Hepatocyte (in vitro differentiated cells): ENCODE measurements at regions not wholly inside any gene's neighbourhood (a gene's known extent, or its start where the extent isn't known, plus 50 kb on each side); places are given as distances from the start of the nearest gene placed in this dataset.

Source experiments
- DNase-seq: peaks from one replicate; pipeline ENCODE4 v3.0.0-alpha.2; 2016; ENCODE audit warnings: low spot score
- H2AFZ ChIP-seq: fragments of 200-600 bp; sonication (generic); 2 replicates; pipeline ENCODE4 v1.6.0; 2016; ENCODE audit warnings: antibody characterized with exemption, mild to moderate bottlenecking
- H3K27ac ChIP-seq: fragments of 200-600 bp; sonication (generic); 2 replicates; pipeline ENCODE4 v1.5.1; 2016; ENCODE audit warnings: mild to moderate bottlenecking
- H3K27me3 ChIP-seq: fragments of 200-600 bp; sonication (generic); 2 replicates; pipeline ENCODE4 v1.6.1; 2016
- H3K36me3 ChIP-seq: fragments of 200-600 bp; sonication (generic); replicated peaks from 2 replicates; pipeline ENCODE4 v1.5.1; 2016; ENCODE audit warnings: low read depth; ENCODE audit not compliant: insufficient read depth
- H3K4me1 ChIP-seq: fragments of 200-600 bp; sonication (generic); 2 replicates; pipeline ENCODE4 v1.5.1; 2016; ENCODE audit warnings: mild to moderate bottlenecking, moderate library complexity; ENCODE audit not compliant: insufficient read depth
- H3K4me2 ChIP-seq: fragments of 200-600 bp; sonication (generic); 2 replicates; pipeline ENCODE4 v1.6.0; 2016
- H3K4me3 ChIP-seq: fragments of 200-600 bp; sonication (generic); 2 replicates; pipeline ENCODE4 v1.5.1; 2016; ENCODE audit warnings: mild to moderate bottlenecking
- H3K79me2 ChIP-seq: fragments of 200-600 bp; sonication (generic); 2 replicates; pipeline ENCODE4 v1.6.0; 2017; ENCODE audit warnings: mild to moderate bottlenecking
- H3K9me2 ChIP-seq: fragments of 200-600 bp; sonication (generic); replicated peaks from 2 replicates; pipeline ENCODE4 v1.6.0; 2017; ENCODE audit warnings: mild to moderate bottlenecking; ENCODE audit not compliant: insufficient read depth
- H3K9me3 ChIP-seq: fragments of 200-600 bp; sonication (generic); 2 replicates; pipeline ENCODE4 v1.5.1; 2016; ENCODE audit warnings: low read depth, mild to moderate bottlenecking
- H4K20me1 ChIP-seq: fragments of 200-600 bp; sonication (generic); 2 replicates; pipeline ENCODE4 v1.6.0; 2016; ENCODE audit warnings: mild to moderate bottlenecking; ENCODE audit not compliant: insufficient read depth, poor library complexity, severe bottlenecking
- EZH2 ChIP-seq: fragments of 200-600 bp; sonication (generic); IDR thresholded peaks from 2 replicates; pipeline ENCODE4 v1.6.1; 2016; ENCODE audit warnings: antibody characterized with exemption, mild to moderate bottlenecking, borderline replicate concordance
- EZH2phosphoT487 ChIP-seq: fragments of 200-600 bp; sonication (generic); IDR thresholded peaks from one replicate; pipeline ENCODE4 v1.6.1; 2018; ENCODE audit warnings: antibody characterized with exemption, mild to moderate bottlenecking, low read depth, moderate library complexity; ENCODE audit not compliant: unreplicated experiment, severe bottlenecking
- WGBS: methylation state at CpG from one replicate; pipeline ENCODE4 v1.1.6; 2016; ENCODE audit warnings: low lambda C conversion rate; ENCODE audit errors: missing lambda C conversion rate; 5-methylcytosine and 5-hydroxymethylcytosine counted together
- TF ChIP-seq, protein P1 (sequence below): fragments of 200-600 bp; sonication (generic); IDR thresholded peaks from 2 replicates; pipeline ENCODE4 v1.5.1; 2016; ENCODE audit warnings: antibody characterized with exemption, mild to moderate bottlenecking; ENCODE audit not compliant: poor library complexity

DNA sequence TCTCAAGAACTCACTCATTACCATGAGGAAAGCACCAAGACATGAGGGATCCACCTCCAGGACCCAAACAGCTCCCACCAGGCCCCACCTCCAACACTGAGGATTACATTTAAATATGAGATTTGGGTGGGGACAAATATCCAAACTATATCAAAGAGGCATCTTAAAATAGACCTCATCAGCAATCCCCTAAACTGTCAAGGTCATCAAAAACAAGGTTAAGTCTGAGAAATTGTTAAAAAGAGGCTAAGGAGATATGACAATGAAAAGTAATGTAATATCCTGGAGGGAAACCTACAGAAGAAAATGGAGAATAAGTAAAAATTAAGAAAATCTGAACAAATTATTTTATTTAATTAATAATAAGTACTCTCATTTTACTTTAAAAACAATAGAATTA lies 922.3 kb downstream of the HACE1 start:
- no peak for DNase-seq
- H3K9me2 ChIP-seq: no peaks in the 10 kb centered on the region
- H3K27me3 ChIP-seq: no peaks in the 10 kb centered on the region
- no peak overlapping the region for H2AFZ ChIP-seq
- H3K4me3 ChIP-seq: no peak overlapping the region
- no peaks in the 10 kb centered on the region for H3K4me1 ChIP-seq
- H4K20me1 ChIP-seq: no peaks in the 10 kb centered on the region
- no peaks in the 10 kb centered on the region for H3K79me2 ChIP-seq
- H3K27ac ChIP-seq: no peak overlapping the region
- H3K36me3 ChIP-seq: no peaks in the 10 kb centered on the region
- TF ChIP-seq EZH2phosphoT487: no peak
- TF ChIP-seq, protein P1, sequence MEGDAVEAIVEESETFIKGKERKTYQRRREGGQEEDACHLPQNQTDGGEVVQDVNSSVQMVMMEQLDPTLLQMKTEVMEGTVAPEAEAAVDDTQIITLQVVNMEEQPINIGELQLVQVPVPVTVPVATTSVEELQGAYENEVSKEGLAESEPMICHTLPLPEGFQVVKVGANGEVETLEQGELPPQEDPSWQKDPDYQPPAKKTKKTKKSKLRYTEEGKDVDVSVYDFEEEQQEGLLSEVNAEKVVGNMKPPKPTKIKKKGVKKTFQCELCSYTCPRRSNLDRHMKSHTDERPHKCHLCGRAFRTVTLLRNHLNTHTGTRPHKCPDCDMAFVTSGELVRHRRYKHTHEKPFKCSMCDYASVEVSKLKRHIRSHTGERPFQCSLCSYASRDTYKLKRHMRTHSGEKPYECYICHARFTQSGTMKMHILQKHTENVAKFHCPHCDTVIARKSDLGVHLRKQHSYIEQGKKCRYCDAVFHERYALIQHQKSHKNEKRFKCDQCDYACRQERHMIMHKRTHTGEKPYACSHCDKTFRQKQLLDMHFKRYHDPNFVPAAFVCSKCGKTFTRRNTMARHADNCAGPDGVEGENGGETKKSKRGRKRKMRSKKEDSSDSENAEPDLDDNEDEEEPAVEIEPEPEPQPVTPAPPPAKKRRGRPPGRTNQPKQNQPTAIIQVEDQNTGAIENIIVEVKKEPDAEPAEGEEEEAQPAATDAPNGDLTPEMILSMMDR: no peak
- no peak for TF ChIP-seq EZH2
- H3K4me2 ChIP-seq: no peak overlapping the region
- no peaks in the 10 kb centered on the region for H3K9me3 ChIP-seq

DNA sequence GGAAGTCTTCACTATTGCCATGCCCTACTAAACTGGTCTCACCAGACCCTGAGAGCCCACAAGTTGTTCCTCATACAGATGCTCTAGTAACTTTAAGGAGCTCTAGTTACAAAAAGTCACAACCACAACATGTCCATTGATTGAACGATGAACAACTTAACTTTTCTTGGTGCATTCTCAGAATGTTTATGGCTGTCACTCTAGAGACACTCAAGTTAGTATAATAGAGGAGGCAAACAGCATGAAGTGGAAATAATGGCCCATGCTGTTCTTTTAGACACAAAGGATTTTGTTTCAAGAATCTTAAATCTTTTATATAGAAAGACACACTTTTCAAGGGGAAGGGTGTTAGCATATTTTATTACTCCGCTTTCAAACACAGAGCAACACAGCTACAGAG lies 934.4 kb downstream of the HACE1 start:
- TF ChIP-seq EZH2 (no peak), EZH2phosphoT487 (no peak)
- TF ChIP-seq, protein P1: no peak
- Histone ChIP-seq H3K79me2 (no peaks in the 10 kb centered on the region), H3K4me3 (no peak overlapping the region), H3K9me3 (no peaks in the 10 kb centered on the region), H3K4me1 (no peaks in the 10 kb centered on the region), H3K27me3 (no peaks in the 10 kb centered on the region), H3K4me2 (no peak overlapping the region), H4K20me1 (no peaks in the 10 kb centered on the region), H3K36me3 (no peaks in the 10 kb centered on the region), H3K27ac (no peak overlapping the region), H3K9me2 (no peaks in the 10 kb centered on the region), H2AFZ (no peak overlapping the region)
- DNase-seq: no peak
- WGBS: 95% methylated on average over 2 of the region's 2 CpGs

DNA sequence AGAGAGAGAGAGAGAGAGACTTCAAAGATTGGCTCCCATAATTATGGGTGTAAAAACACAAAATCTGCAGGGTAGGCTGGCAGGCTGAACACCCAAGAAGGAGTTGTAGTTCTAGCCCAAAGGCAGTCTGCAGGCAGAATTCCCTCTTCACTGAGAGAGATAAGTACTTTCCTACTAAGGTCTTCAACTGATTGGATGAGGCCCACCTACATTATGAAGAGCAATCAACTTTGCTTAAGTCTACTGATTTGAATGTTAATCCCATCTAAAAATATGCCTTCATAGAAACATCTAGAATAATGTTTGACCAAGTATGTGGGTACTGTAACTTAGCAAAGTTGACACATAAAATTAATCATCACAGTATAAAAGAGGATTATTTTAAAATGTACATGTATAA lies 949.7 kb downstream of the HACE1 start:
- Histone ChIP-seq H4K20me1 (no peaks in the 10 kb centered on the region), H3K79me2 (no peaks in the 10 kb centered on the region), H3K9me3 (no peaks in the 10 kb centered on the region), H3K4me1 (no peaks in the 10 kb centered on the region), H3K36me3 (no peaks in the 10 kb centered on the region), H3K4me2 (no peak overlapping the region), H3K27me3 (no peaks in the 10 kb centered on the region), H3K9me2 (no peaks in the 10 kb centered on the region), H2AFZ (no peak overlapping the region), H3K27ac (no peak overlapping the region), H3K4me3 (no peak overlapping the region)
- TF ChIP-seq, protein P1: no peak
- TF ChIP-seq EZH2 (no peak), EZH2phosphoT487 (no peak)
- DNase-seq: no peak

DNA sequence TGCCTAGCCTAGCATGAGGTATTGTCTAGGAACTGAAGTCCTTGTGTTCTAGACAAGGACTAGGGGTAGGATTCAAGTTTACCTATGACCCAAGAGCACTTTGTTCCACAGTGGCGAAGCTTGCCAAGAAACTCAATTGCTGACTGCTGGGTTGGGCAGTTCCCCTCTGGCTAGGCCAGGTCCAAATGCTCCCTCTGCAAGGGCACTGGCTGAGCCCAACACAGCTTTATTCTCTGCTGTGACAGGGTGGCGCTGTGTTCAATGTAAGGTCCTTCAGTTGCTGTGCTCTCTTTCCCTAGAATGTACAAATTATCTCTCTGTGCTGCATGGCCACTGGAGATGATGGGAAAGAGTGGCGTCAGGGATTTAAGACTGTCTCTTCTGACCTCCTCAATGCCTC lies 950.8 kb downstream of the HACE1 start:
- no peak for TF ChIP-seq EZH2phosphoT487
- TF ChIP-seq, protein P1: no peak
- no peak for TF ChIP-seq EZH2
- no peaks in the 10 kb centered on the region for H3K9me2 ChIP-seq
- DNase-seq: no peak
- 96% methylated on average over 3 of the region's 3 CpGs for WGBS
- no peaks in the 10 kb centered on the region for H3K36me3 ChIP-seq
- H3K4me3 ChIP-seq: no peak overlapping the region
- no peaks in the 10 kb centered on the region for H3K9me3 ChIP-seq
- no peaks in the 10 kb centered on the region for H3K27me3 ChIP-seq
- H3K79me2 ChIP-seq: no peaks in the 10 kb centered on the region
- H3K4me1 ChIP-seq: no peaks in the 10 kb centered on the region
- H4K20me1 ChIP-seq: no peaks in the 10 kb centered on the region
- H3K4me2 ChIP-seq: no peak overlapping the region
- H3K27ac ChIP-seq: no peak overlapping the region
- no peak overlapping the region for H2AFZ ChIP-seq
